Vagina (tissue), 2 donors: ENCODE measurements at regions not wholly inside any gene's neighbourhood (a gene's known extent, or its start where the extent isn't known, plus 50 kb on each side); places are given as distances from the start of the nearest gene placed in this dataset.

Experiments used
- CTCF ChIP-seq, 3 experiments: fragments of 450-650 bp in 2 of 3; fragments of 200-600 bp in 1 of 3; sonication (generic) in 1 of 3; IDR thresholded peaks; one replicate each; pipeline ENCODE4 v1.5.1; 2017 to 2019; ENCODE audit warnings: antibody characterized with exemption in 3 of 3, mild to moderate bottlenecking in 2 of 3, moderate library complexity in 2 of 3
- POLR2A ChIP-seq, 2 donors: fragments of 450-650 bp; IDR thresholded peaks; one replicate each; pipeline ENCODE4 v1.6.1; 2017; ENCODE audit warnings: antibody characterized with exemption in 2 of 2, mild to moderate bottlenecking in 2 of 2, moderate library complexity in 2 of 2

DNA sequence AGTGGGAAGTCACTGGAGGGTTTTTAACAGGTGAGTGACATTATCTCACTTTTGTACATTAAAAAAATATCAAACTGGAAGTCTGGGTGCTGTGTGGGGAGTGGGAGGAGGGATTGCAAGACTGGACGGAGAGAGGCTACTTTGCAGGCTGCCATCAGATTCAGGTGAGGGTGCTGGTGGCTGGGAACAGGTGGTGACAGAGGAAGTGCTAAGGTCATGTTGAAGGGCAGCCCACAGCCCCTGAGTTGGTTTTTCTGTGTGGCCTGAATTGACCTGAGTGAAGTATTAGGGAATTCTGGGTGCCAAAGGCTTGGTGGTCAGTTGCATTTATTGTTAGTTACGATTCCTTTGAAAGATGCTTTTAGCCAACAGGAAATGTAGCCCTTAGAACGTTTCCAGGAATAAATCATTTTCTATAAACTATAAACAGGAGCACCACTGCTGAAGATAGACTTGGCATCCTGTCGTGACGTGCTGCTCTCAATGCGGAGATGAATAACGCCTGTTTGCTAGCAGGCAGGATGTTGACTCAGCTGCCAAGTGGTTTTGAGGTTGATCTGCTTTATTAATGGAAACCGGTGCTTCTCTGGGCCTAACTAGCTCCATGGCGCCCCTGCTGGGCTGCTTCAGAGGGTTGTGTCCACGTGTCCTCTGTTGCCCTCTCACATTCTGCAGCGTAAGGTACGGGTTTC is 707.5 kb upstream of the TMEM132C start:
- TF ChIP-seq POLR2A (IDR thresholded peaks at IDR 0.05) (no peak), CTCF (IDR thresholded peaks at IDR 0.05) (no peak)
